K562 (cell line): ENCODE measurements at regions not wholly inside any gene's neighbourhood (a gene's known extent, or its start where the extent isn't known, plus 50 kb on each side); places are given as distances from the start of the nearest gene placed in this dataset.

Experiments
- BRCA1 ChIP-seq, 2 experiments: fragments of 450-650 bp in 1 of 2; sonication (generic) in 1 of 2; formaldehyde crosslinking in 1 of 2; IDR thresholded peaks; 2 replicates each; pipeline versions ENCODE4 v1.5.0 to v1.6.1; 2017 to 2020; ENCODE audit warnings: mild to moderate bottlenecking in 1 of 2, missing genetic modification reagents in 1 of 2
- C11orf30 ChIP-seq: fragments of 450-650 bp; IDR thresholded peaks from 2 replicates; pipeline ENCODE4 v1.6.1; 2016; ENCODE audit warnings: low read depth, mild to moderate bottlenecking
- MIER1 ChIP-seq: fragments of 450-650 bp; IDR thresholded peaks from 2 replicates; pipeline ENCODE4 v1.6.1; 2016; ENCODE audit warnings: antibody characterized with exemption, mild to moderate bottlenecking, low read depth
- MTF1 ChIP-seq: fragments of 250-450 bp; sonication (Bioruptor Pico); IDR thresholded peaks from 2 replicates; pipeline ENCODE4 v1.9.0; 2021; ENCODE audit warnings: moderate library complexity, mild to moderate bottlenecking, inconsistent platforms, borderline replicate concordance
- NFE2L1 ChIP-seq: fragments of 450-650 bp; IDR thresholded peaks from 2 replicates; pipeline ENCODE4 v1.6.1; 2016; ENCODE audit warnings: missing genetic modification characterization, low read depth, mild to moderate bottlenecking, missing compliant biosample characterization, moderate library complexity, borderline replicate concordance
- OTX1 ChIP-seq: fragments of 450-650 bp; formaldehyde crosslinking; IDR thresholded peaks from 2 replicates; pipeline ENCODE4 v1.4.0; 2022; ENCODE audit warnings: mild to moderate bottlenecking
- PHF8 ChIP-seq: fragments of 200-600 bp; sonication (generic); IDR thresholded peaks from 2 replicates; pipeline ENCODE4 v1.6.1; 2012; ENCODE audit warnings: mixed run types, mild to moderate bottlenecking, inconsistent platforms, low read length, moderate library complexity, borderline replicate concordance
- RCOR1 ChIP-seq, 2 experiments: IDR thresholded peaks; 2 replicates each; pipeline ENCODE4 v1.6.1; 2012; ENCODE audit warnings: low read depth in 2 of 2, low read length in 2 of 2, borderline replicate concordance in 1 of 2, improper control_type of control experiment in 1 of 2
- REST ChIP-seq, 2 experiments: fragments of 450-650 bp; formaldehyde crosslinking in 1 of 2; IDR thresholded peaks; 2 replicates each; pipeline versions ENCODE4 v1.4.0 to v1.6.1; 2014 to 2020; ENCODE audit warnings: mild to moderate bottlenecking in 2 of 2, borderline replicate concordance in 1 of 2, low read depth in 1 of 2
- SIN3A ChIP-seq, 2 experiments: fragments of 150-350 bp in 1 of 2; IDR thresholded peaks; 2 replicates each; pipeline ENCODE4 v1.6.1; 2011 to 2016; ENCODE audit warnings: borderline replicate concordance in 2 of 2, low read depth in 2 of 2, low read length in 2 of 2, mild to moderate bottlenecking in 2 of 2, moderate library complexity in 2 of 2; ENCODE audit not compliant: control insufficient read depth in 1 of 2
- TBL1XR1 ChIP-seq, 2 experiments: IDR thresholded peaks; 2 replicates each; pipeline ENCODE4 v1.6.1; 2012; ENCODE audit warnings: improper control_type of control experiment in 2 of 2, low read length in 2 of 2, mild to moderate bottlenecking in 1 of 2
- TFE3 ChIP-seq: fragments of 450-650 bp; formaldehyde crosslinking; IDR thresholded peaks from 2 replicates; pipeline ENCODE4 v1.4.0; 2020; ENCODE audit warnings: mild to moderate bottlenecking, mixed read lengths
- ZFPM2 ChIP-seq: fragments of 250-450 bp; sonication (Bioruptor Pico); IDR thresholded peaks from 2 replicates; pipeline ENCODE4 v1.5.1; 2022; ENCODE audit warnings: mild to moderate bottlenecking
- ZNF274 ChIP-seq: IDR thresholded peaks from 2 replicates; pipeline ENCODE4 v1.6.1; 2011; ENCODE audit warnings: low read depth, mild to moderate bottlenecking, low read length, moderate library complexity, borderline replicate concordance

GRCh38 chr9:106060885-106061284 lies 366.5 kb downstream of the TMEM38B start:
- TF ChIP-seq NFE2L1 (no peak), RCOR1 (IDR thresholded peaks at IDR 0.05; ENCODE audit: borderline replicate concordance in 1 of 2, low read depth in 2 of 2, low read length in 2 of 2) (no peak), PHF8 (no peak), ZFPM2 (CRISPR knock-in tag) (no peak), ZNF274 (no peak), MTF1 (no peak), REST (IDR thresholded peaks at IDR 0.05; ENCODE audit: borderline replicate concordance) (no peak), REST (CRISPR knock-in tag; IDR thresholded peaks at IDR 0.05; ENCODE audit: low read depth) (no peak), SIN3A (IDR thresholded peaks at IDR 0.05; ENCODE audit: borderline replicate concordance in 2 of 2, control insufficient read depth in 1 of 2, low read depth in 2 of 2, low read length in 2 of 2) (no peak), BRCA1 (IDR thresholded peaks at IDR 0.05) (no peak), BRCA1 (CRISPR knock-in tag; IDR thresholded peaks at IDR 0.05) (no peak), TBL1XR1 (IDR thresholded peaks at IDR 0.05; ENCODE audit: low read length in 2 of 2) (no peak), C11orf30 (no peak), TFE3 (no peak), OTX1 (CRISPR knock-in tag) (no peak), MIER1 (no peak)
